HL-60 (cell line): ENCODE measurements at regions not wholly inside any gene's neighbourhood (a gene's known extent, or its start where the extent isn't known, plus 50 kb on each side); places are given as distances from the start of the nearest gene placed in this dataset.

Experiments
- CTCF ChIP-seq: IDR thresholded peaks from one replicate; pipeline ENCODE4 v1.5.1; 2011; ENCODE audit warnings: low read length, control low read depth, inconsistent platforms; ENCODE audit not compliant: insufficient read depth
- GABPA ChIP-seq: IDR thresholded peaks from 2 replicates; pipeline ENCODE4 v1.6.1; 2012; ENCODE audit warnings: low read depth
- POLR2AphosphoS5 ChIP-seq: IDR thresholded peaks from 2 replicates; pipeline ENCODE4 v1.6.1; 2012; ENCODE audit warnings: low read depth
- REST ChIP-seq: IDR thresholded peaks from 2 replicates; pipeline ENCODE4 v1.6.1; 2012; ENCODE audit warnings: low read depth; ENCODE audit not compliant: insufficient replicate concordance

GRCh38 chr16:5873221-5873620 is 775.6 kb upstream of the EEF2KMT start:
- TF ChIP-seq CTCF = no peak
- no peak for TF ChIP-seq POLR2AphosphoS5
- TF ChIP-seq GABPA = no peak
- TF ChIP-seq REST = no peak
